Body of pancreas (tissue), 4 donors: ENCODE measurements at regions not wholly inside any gene's neighbourhood (a gene's known extent, or its start where the extent isn't known, plus 50 kb on each side); places are given as distances from the start of the nearest gene placed in this dataset.
"Not testable (repeated sequence)": the region's sequence is repeated elsewhere in the genome, so short reads cannot be mapped to it uniquely, and the experiment has no call there.

Source experiments
- CTCF ChIP-seq, 7 experiments: fragments of 450-650 bp in 4 of 7; fragments of 200-600 bp in 3 of 7; sonication (generic) in 3 of 7; IDR thresholded peaks; one replicate each; pipeline ENCODE4 v1.5.1; 2016 to 2019; ENCODE audit warnings: antibody characterized with exemption in 7 of 7
- POLR2A ChIP-seq, 3 donors: fragments of 450-650 bp; IDR thresholded peaks; one replicate each; pipeline ENCODE4 v1.6.1; 2016; ENCODE audit warnings: antibody characterized with exemption in 3 of 3, mild to moderate bottlenecking in 2 of 3

- not testable (repeated sequence) for TF ChIP-seq CTCF, POLR2A (IDR thresholded peaks at IDR 0.05)
These were observed 82.6 kb upstream of the PRSS12 start for GRCh38 chr4:118435415-118435814.
